Spleen (tissue), 7 donors: ENCODE measurements at regions not wholly inside any gene's neighbourhood (a gene's known extent, or its start where the extent isn't known, plus 50 kb on each side); places are given as distances from the start of the nearest gene placed in this dataset.

Experiments used
- POLR2AphosphoS5 ChIP-seq, 3 donors: sonication (generic); formaldehyde crosslinking; IDR thresholded peaks; one replicate each; pipeline ENCODE4 v1.5.1; 2017; ENCODE audit warnings: antibody characterized with exemption in 3 of 3
- TF ChIP-seq, protein P1 (sequence below), 11 experiments: fragments of 200-600 bp in 7 of 11; fragments of 450-650 bp in 4 of 11; sonication (generic) in 4 of 11; IDR thresholded peaks in 8 of 11; conservative IDR thresholded peaks in 3 of 11; 1 replicate in 7 of 11; 2 replicates in 4 of 11; pipeline versions ENCODE4 v1.4.0 to v1.8.0; 2016 to 2021; ENCODE audit warnings: antibody characterized with exemption in 11 of 11, inconsistent platforms in 4 of 11, mild to moderate bottlenecking in 1 of 11
- donor health status: DM: no; HTN: no; CAD: no; lungs with moderate emphysema.
- donor health status: DM: no; HTN: no; CAD: no.
- donor health status: DM: no; HTN: no; CAD: no.

- TF ChIP-seq, protein P1, sequence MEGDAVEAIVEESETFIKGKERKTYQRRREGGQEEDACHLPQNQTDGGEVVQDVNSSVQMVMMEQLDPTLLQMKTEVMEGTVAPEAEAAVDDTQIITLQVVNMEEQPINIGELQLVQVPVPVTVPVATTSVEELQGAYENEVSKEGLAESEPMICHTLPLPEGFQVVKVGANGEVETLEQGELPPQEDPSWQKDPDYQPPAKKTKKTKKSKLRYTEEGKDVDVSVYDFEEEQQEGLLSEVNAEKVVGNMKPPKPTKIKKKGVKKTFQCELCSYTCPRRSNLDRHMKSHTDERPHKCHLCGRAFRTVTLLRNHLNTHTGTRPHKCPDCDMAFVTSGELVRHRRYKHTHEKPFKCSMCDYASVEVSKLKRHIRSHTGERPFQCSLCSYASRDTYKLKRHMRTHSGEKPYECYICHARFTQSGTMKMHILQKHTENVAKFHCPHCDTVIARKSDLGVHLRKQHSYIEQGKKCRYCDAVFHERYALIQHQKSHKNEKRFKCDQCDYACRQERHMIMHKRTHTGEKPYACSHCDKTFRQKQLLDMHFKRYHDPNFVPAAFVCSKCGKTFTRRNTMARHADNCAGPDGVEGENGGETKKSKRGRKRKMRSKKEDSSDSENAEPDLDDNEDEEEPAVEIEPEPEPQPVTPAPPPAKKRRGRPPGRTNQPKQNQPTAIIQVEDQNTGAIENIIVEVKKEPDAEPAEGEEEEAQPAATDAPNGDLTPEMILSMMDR (IDR thresholded peaks at IDR 0.05 in 8 of 11, conservative IDR thresholded peaks at IDR 0.05 in 3 of 11), result no peak
- TF ChIP-seq POLR2AphosphoS5 (IDR thresholded peaks at IDR 0.05), result no peak
Measured at GRCh38 chr3:182713111-182713510, 80.2 kb upstream of the ATP11B start.
